ENCODE measurements at regions not wholly inside any gene's neighbourhood (a gene's known extent, or its start where the extent isn't known, plus 50 kb on each side); places are given as distances from the start of the nearest gene placed in this dataset.
"Not testable (repeated sequence)": the region's sequence is repeated elsewhere in the genome, so short reads cannot be mapped to it uniquely, and the experiment has no call there.

DNA sequence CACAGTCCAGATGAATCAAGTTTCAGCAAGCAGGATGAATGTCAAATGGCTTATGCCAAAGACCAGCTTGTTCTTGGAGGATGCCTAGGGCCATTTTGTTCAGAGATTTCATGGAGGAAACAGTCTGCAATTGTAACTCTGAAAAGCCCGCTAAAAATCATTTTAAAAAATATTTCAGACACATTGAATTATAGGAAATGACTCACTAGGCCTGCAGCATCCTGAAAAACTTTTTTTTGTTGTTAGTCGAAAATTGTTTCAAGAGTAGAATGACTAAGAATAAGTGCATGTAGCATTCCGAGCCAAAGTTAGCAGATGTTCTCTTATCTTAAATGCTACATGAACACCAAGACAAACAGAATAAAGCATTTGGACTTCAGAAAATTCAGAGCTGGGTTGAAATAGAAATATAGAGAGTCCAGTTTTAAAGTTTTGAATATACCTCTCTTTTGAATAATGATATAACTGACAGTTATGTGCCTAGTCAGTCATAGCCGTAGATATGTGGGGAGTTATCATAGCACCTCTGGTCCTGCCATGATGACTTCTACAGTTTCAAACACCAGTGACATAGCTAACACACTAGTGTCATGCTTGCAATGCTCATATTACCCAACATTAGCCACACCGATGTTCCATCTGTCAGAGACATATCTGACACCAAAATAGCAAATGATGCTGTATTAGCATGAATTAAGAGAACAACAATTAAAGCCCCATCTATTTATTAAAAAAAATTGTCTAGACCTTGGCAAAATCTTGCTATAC lies 1462.8 kb upstream of the GBE1 start:
- H3K4me1 ChIP-seq (ENCODE audit: control insufficient read depth, extremely low read depth, insufficient read depth, low read length): peaks cover 6% of the 10 kb centered on the region
- H3K79me2 ChIP-seq (ENCODE audit: control insufficient read depth, insufficient read depth, low read length): no peaks in the 10 kb centered on the region
- H4K20me1 ChIP-seq (ENCODE audit: control insufficient read depth, extremely low read depth, insufficient read depth, low read length): no peaks in the 10 kb centered on the region
- peak; percentile 59 for FAIRE-seq
- dilution Hi-C loops (cut with MboI; ENCODE audit: extremely low pct_ligation_motif_present, low sequenced_read_pairs): no loop called here
- DNase-seq (ENCODE audit: low read depth, low spot score): no peak
- no peak overlapping the region for H3K27ac ChIP-seq (ENCODE audit: control insufficient read depth, insufficient read depth, low read length)
- peak overlapping the region; percentile 5 for H3K4me2 ChIP-seq (ENCODE audit: control insufficient read depth, extremely low read depth, insufficient read depth, low read depth, low read length)
- no peak overlapping the region for H3K4me3 ChIP-seq (ENCODE audit: control insufficient read depth in 2 of 3, extremely low read depth in 1 of 3, insufficient read depth in 2 of 3, low read depth in 1 of 3, low read length in 3 of 3)
- H3K36me3 ChIP-seq (ENCODE audit: control insufficient read depth in 2 of 2, extremely low read depth in 1 of 2, insufficient read depth in 2 of 2, low read length in 2 of 2): no peaks in the 10 kb centered on the region
- H2AFZ ChIP-seq (ENCODE audit: control insufficient read depth, low read length): no peak overlapping the region
- H3K27me3 ChIP-seq (ENCODE audit: control insufficient read depth, extremely low read depth, insufficient read depth, low read length): no peaks in the 10 kb centered on the region
- H3K9me3 ChIP-seq (ENCODE audit: control insufficient read depth, low read depth, low read length): no peaks in the 10 kb centered on the region
- no peak overlapping the region for H3K9ac ChIP-seq (ENCODE audit: control insufficient read depth, extremely low read depth, insufficient read depth, low read length)
- TF ChIP-seq, protein P1, sequence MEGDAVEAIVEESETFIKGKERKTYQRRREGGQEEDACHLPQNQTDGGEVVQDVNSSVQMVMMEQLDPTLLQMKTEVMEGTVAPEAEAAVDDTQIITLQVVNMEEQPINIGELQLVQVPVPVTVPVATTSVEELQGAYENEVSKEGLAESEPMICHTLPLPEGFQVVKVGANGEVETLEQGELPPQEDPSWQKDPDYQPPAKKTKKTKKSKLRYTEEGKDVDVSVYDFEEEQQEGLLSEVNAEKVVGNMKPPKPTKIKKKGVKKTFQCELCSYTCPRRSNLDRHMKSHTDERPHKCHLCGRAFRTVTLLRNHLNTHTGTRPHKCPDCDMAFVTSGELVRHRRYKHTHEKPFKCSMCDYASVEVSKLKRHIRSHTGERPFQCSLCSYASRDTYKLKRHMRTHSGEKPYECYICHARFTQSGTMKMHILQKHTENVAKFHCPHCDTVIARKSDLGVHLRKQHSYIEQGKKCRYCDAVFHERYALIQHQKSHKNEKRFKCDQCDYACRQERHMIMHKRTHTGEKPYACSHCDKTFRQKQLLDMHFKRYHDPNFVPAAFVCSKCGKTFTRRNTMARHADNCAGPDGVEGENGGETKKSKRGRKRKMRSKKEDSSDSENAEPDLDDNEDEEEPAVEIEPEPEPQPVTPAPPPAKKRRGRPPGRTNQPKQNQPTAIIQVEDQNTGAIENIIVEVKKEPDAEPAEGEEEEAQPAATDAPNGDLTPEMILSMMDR (optimal IDR thresholded peaks at IDR 0.05 in 1 of 3, IDR thresholded peaks at IDR 0.05 in 1 of 3, conservative IDR thresholded peaks at IDR 0.05 in 1 of 3; ENCODE audit: extremely low read depth in 1 of 3, insufficient read depth in 2 of 3, low read length in 3 of 3): no peak
- TF ChIP-seq EZH2 (IDR thresholded peaks at IDR 0.05; ENCODE audit: low read length): no peak
- no peaks in the 10 kb centered on the region for H3K9me1 ChIP-seq (ENCODE audit: control insufficient read depth, extremely low read depth, insufficient read depth, low read length)

GRCh38 chr3:83218383-83219200 lies 1457.1 kb upstream of the GBE1 start:
- no peak overlapping the region for H3K9ac ChIP-seq (ENCODE audit: control insufficient read depth, extremely low read depth, insufficient read depth, low read length)
- no peaks in the 10 kb centered on the region for H3K9me3 ChIP-seq (ENCODE audit: control insufficient read depth, low read depth, low read length)
- no peaks in the 10 kb centered on the region for H4K20me1 ChIP-seq (ENCODE audit: control insufficient read depth, extremely low read depth, insufficient read depth, low read length)
- no peaks in the 10 kb centered on the region for H3K79me2 ChIP-seq (ENCODE audit: control insufficient read depth, insufficient read depth, low read length)
- no peaks in the 10 kb centered on the region for H3K36me3 ChIP-seq (ENCODE audit: control insufficient read depth in 2 of 2, extremely low read depth in 1 of 2, insufficient read depth in 2 of 2, low read length in 2 of 2)
- no peak overlapping the region for H2AFZ ChIP-seq (ENCODE audit: control insufficient read depth, low read length)
- no peak overlapping the region for H3K4me2 ChIP-seq (ENCODE audit: control insufficient read depth, extremely low read depth, insufficient read depth, low read depth, low read length)
- H3K4me3 ChIP-seq (ENCODE audit: control insufficient read depth in 2 of 3, extremely low read depth in 1 of 3, insufficient read depth in 2 of 3, low read depth in 1 of 3, low read length in 3 of 3): no peak overlapping the region
- no peaks in the 10 kb centered on the region for H3K4me1 ChIP-seq (ENCODE audit: control insufficient read depth, extremely low read depth, insufficient read depth, low read length)
- DNase-seq (ENCODE audit: low read depth, low spot score): no peak
- H3K27me3 ChIP-seq (ENCODE audit: control insufficient read depth, extremely low read depth, insufficient read depth, low read length): no peaks in the 10 kb centered on the region
- TF ChIP-seq, protein P1 (optimal IDR thresholded peaks at IDR 0.05 in 1 of 3, IDR thresholded peaks at IDR 0.05 in 1 of 3, conservative IDR thresholded peaks at IDR 0.05 in 1 of 3; ENCODE audit: extremely low read depth in 1 of 3, insufficient read depth in 2 of 3, low read length in 3 of 3): no peak
- no peak for TF ChIP-seq EZH2 (IDR thresholded peaks at IDR 0.05; ENCODE audit: low read length)
- H3K9me1 ChIP-seq (ENCODE audit: control insufficient read depth, extremely low read depth, insufficient read depth, low read length): no peaks in the 10 kb centered on the region
- no peak overlapping the region for H3K27ac ChIP-seq (ENCODE audit: control insufficient read depth, insufficient read depth, low read length)
- FAIRE-seq: no peak
- dilution Hi-C loops (cut with MboI; ENCODE audit: extremely low pct_ligation_motif_present, low sequenced_read_pairs): no loop called here

- DNase-seq (ENCODE audit: low read depth, low spot score); dilution Hi-C loops (cut with MboI; ENCODE audit: extremely low pct_ligation_motif_present, low sequenced_read_pairs): not testable (repeated sequence)
Observed at GRCh38 chr3:83217595-83218118, 1456.2 kb upstream of the GBE1 start.

More at GRCh38 chr3:83217595-83218118, 1456.2 kb upstream of the GBE1 start:
- not testable (repeated sequence) for H4K20me1 ChIP-seq (ENCODE audit: control insufficient read depth, extremely low read depth, insufficient read depth, low read length); H3K36me3 ChIP-seq (ENCODE audit: control insufficient read depth in 2 of 2, extremely low read depth in 1 of 2, insufficient read depth in 2 of 2, low read length in 2 of 2); FAIRE-seq; H3K4me1 ChIP-seq (ENCODE audit: control insufficient read depth, extremely low read depth, insufficient read depth, low read length); H3K79me2 ChIP-seq (ENCODE audit: control insufficient read depth, insufficient read depth, low read length); H3K4me2 ChIP-seq (ENCODE audit: control insufficient read depth, extremely low read depth, insufficient read depth, low read depth, low read length); H3K27ac ChIP-seq (ENCODE audit: control insufficient read depth, insufficient read depth, low read length); H3K9me1 ChIP-seq (ENCODE audit: control insufficient read depth, extremely low read depth, insufficient read depth, low read length); H3K9ac ChIP-seq (ENCODE audit: control insufficient read depth, extremely low read depth, insufficient read depth, low read length); H3K27me3 ChIP-seq (ENCODE audit: control insufficient read depth, extremely low read depth, insufficient read depth, low read length); H2AFZ ChIP-seq (ENCODE audit: control insufficient read depth, low read length); H3K9me3 ChIP-seq (ENCODE audit: control insufficient read depth, low read depth, low read length); H3K4me3 ChIP-seq (ENCODE audit: control insufficient read depth in 2 of 3, extremely low read depth in 1 of 3, insufficient read depth in 2 of 3, low read depth in 1 of 3, low read length in 3 of 3)

All from keratinocyte (primary cell).